BJ (cell line): ENCODE measurements at regions not wholly inside any gene's neighbourhood (a gene's known extent, or its start where the extent isn't known, plus 50 kb on each side); places are given as distances from the start of the nearest gene placed in this dataset.

Experiments used
- CTCF ChIA-PET: fragments of 350-600 bp; formaldehyde crosslinking; extraction: SDS; loops from one replicate; lab custom pipeline; 2021; ENCODE audit warnings: antibody characterized with exemption, inconsistent platforms; lab: Yijun Ruan, JAX
- POLR2A ChIA-PET: fragments of 300-600 bp; sonication (Branson Sonifier 250); formaldehyde crosslinking; extraction: SDS; loops from one replicate; lab custom pipeline; 2021; ENCODE audit warnings: antibody characterized with exemption; lab: Charles Lee
- DNase-seq: peaks from one replicate; pipeline ENCODE4 v3.0.0-alpha.2; 2011; ENCODE audit warnings: low read depth
- H3K27me3 ChIP-seq: 2 replicates; pipeline ENCODE4 v1.6.0; 2011; ENCODE audit warnings: low read length; ENCODE audit not compliant: control insufficient read depth, insufficient read depth
- H3K36me3 ChIP-seq: 2 replicates; pipeline ENCODE4 v1.5.1; 2011; ENCODE audit warnings: low read length; ENCODE audit not compliant: control insufficient read depth, insufficient read depth
- H3K4me3 ChIP-seq: 2 replicates; pipeline ENCODE4 v1.5.1; 2011; ENCODE audit warnings: low read depth, mild to moderate bottlenecking, control low read depth, low read length
- TF ChIP-seq, protein P1 (sequence below): IDR thresholded peaks from 2 replicates; pipeline ENCODE4 v1.5.1; 2011; ENCODE audit warnings: low read depth, mild to moderate bottlenecking, control low read depth, inconsistent platforms, low read length, moderate library complexity; ENCODE audit not compliant: insufficient read depth

DNA sequence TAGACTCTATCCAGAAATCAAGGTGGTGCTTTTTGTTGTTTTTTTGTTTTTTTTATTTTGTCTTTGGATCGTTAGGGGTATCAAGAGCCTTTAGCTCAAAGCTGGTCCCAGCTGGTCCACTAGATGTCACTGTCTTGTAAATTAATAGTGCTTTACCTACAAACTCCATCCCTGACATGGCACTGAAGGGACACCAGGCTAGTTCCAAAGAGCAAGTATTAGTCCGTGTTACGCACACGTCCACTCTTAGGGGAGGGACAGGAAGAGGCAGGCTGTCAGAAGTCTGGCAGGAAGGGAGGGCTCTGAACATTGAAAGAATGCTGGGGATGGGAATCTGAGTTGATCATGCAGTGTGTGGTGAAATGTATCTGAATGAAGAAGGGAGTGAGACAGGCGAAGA is 85.9 kb upstream of the CCBE1 start:
- no peak overlapping the region for H3K4me3 ChIP-seq
- ChIA-PET CTCF (interaction anchor here (0.6 to 4.2 kb wide), 11 partner anchors 8 to 323 kb away, joined by 3 to 41 read pairs (median 4); partner anchors contain the start of gene CCBE1), POLR2A (no interaction called here)
- TF ChIP-seq, protein P1, sequence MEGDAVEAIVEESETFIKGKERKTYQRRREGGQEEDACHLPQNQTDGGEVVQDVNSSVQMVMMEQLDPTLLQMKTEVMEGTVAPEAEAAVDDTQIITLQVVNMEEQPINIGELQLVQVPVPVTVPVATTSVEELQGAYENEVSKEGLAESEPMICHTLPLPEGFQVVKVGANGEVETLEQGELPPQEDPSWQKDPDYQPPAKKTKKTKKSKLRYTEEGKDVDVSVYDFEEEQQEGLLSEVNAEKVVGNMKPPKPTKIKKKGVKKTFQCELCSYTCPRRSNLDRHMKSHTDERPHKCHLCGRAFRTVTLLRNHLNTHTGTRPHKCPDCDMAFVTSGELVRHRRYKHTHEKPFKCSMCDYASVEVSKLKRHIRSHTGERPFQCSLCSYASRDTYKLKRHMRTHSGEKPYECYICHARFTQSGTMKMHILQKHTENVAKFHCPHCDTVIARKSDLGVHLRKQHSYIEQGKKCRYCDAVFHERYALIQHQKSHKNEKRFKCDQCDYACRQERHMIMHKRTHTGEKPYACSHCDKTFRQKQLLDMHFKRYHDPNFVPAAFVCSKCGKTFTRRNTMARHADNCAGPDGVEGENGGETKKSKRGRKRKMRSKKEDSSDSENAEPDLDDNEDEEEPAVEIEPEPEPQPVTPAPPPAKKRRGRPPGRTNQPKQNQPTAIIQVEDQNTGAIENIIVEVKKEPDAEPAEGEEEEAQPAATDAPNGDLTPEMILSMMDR = peak; percentile 69
- DNase-seq = no peak
- H3K27me3 ChIP-seq = no peaks in the 10 kb centered on the region
- H3K36me3 ChIP-seq = no peaks in the 10 kb centered on the region

DNA sequence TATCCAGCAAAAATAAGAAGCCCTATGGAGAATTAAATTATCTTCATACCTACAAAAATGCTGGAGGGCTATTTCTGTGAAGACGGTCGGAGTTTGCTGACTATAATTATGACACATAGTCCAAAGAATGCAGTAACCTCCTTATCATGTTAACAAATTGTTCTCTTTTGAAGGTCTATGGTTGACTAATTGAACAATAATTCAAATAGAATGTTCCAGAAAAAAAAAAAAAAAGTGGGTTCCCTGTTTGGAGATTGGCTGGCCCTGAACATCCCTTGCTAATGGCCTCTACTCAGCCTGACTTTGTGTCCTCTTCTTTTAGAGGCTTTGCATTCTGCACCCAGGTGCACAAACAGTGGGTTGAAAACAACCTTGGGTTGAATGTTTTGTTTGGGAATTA is 82.8 kb upstream of the CCBE1 start:
- DNase-seq = no peak
- Histone ChIP-seq H3K4me3 (no peak overlapping the region), H3K27me3 (no peaks in the 10 kb centered on the region), H3K36me3 (no peaks in the 10 kb centered on the region)
- ChIA-PET POLR2A (no interaction called here), CTCF (interaction anchor here (0.7 to 4.2 kb wide), 10 partner anchors 9 to 148 kb away, joined by 3 to 41 read pairs (median 4); partner anchors contain the start of gene CCBE1)
- TF ChIP-seq, protein P1 = no peak

DNA sequence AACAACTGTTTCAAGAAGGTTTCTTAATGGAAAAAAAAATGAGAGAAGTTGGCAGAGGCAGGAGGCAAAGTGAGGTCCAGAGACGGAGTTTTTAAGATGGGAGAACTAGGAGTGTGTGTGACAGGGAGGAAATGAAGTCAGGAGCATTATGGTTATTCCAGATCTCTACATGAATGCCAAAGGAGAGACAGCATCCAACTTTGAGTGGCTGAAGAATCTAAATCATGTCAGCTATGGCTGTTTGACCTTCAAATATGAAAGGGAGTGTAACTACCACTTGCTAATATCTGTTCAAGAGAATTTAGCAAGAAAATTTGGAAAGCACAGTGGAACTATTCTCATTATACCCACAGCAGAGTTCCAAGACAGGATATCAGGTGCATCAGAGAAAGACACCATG is 81.2 kb upstream of the CCBE1 start:
- Histone ChIP-seq H3K4me3 (no peak overlapping the region), H3K36me3 (no peaks in the 10 kb centered on the region), H3K27me3 (no peaks in the 10 kb centered on the region)
- TF ChIP-seq, protein P1 = no peak
- DNase-seq = no peak
- CTCF ChIA-PET = interaction anchor here (0.7 kb wide), 1 partner anchor 314 kb away, joined by 3 read pairs; no protein-coding TSS in a partner anchor
- POLR2A ChIA-PET = no interaction called here

DNA sequence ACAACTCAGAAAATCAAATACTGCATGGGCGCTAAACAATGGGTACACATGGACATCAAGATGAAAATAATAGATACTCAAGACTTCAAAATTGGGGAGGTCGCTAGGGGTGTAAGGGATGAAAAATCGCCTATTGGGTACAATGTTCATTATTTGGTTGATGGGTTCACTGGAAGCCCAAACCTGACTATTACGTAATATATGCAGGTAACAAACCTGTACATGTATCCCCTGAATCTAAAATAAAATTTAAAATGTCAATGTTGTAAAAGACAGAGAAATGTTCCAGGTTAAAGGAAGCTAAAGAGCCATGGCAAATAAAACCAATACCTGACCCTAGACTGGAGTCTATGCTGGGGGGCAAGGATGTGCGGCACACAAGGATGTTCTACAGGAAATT is 80.4 kb upstream of the CCBE1 start:
- TF ChIP-seq, protein P1 = no peak
- no peak for DNase-seq
- H3K4me3 ChIP-seq = no peak overlapping the region
- H3K27me3 ChIP-seq = no peaks in the 10 kb centered on the region
- POLR2A ChIA-PET = no interaction called here
- no peaks in the 10 kb centered on the region for H3K36me3 ChIP-seq
- CTCF ChIA-PET = no interaction called here

DNA sequence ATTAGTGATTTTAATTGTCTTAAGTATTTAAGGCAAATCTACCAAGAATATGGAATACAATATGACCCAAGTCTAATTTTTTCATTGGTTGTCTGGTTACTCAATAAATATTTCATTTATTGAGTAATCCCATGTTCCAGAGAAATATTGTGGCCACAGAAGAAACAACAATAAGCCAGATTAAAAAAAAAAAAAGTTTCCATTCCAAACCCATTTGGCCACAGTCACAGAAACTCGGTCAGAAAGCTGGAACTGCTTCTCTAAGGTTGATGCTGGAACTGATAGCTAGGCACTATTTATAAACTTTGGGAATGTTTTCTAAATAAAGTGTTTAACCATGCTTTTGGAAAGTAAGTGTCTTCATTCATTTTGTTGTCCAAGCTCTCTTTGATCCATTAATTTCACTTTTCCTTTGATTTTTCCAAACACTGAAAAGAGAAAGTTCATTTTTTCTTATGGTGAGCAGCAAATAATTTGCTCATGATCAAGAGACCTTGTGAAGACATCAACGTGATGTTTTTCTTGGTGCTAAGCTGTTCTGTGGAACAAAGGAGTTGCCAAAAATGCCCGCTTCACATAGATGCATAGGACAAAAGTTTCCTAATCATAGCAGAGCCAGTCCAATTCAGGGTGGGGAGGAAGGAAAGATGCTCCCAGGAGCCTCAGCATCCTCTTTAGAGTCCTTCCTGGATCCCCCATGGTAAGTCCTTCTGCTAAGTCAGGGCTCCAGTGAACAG is 72.1 kb upstream of the CCBE1 start:
- CTCF ChIA-PET = interaction anchor here (0.6 to 3.5 kb wide), 9 partner anchors 12 to 309 kb away, joined by 3 to 20 read pairs (median 4); partner anchors contain the start of gene CCBE1
- POLR2A ChIA-PET = no interaction called here
- no peak overlapping the region for H3K4me3 ChIP-seq
- no peak for DNase-seq
- TF ChIP-seq, protein P1 = no peak
- no peaks in the 10 kb centered on the region for H3K27me3 ChIP-seq
- no peaks in the 10 kb centered on the region for H3K36me3 ChIP-seq
